B cell (primary cell): ENCODE measurements at regions not wholly inside any gene's neighbourhood (a gene's known extent, or its start where the extent isn't known, plus 50 kb on each side); places are given as distances from the start of the nearest gene placed in this dataset.

Experiments used
- ATAC-seq: fragments of 200-7000 bp; cut with Tn5 transposase; one replicate; pipeline ENCODE4 v1.10.0; 2021; ENCODE audit warnings: low read depth, mild to moderate bottlenecking, moderate number of reproducible peaks, moderate library complexity
- CTCF ChIA-PET: fragments of 350-600 bp; sonication (Branson Sonifier 250); formaldehyde crosslinking; loops from one replicate; lab custom pipeline; 2021; ENCODE audit warnings: antibody characterized with exemption, inconsistent platforms; lab: Charles Lee
- POLR2A ChIA-PET: fragments of 350-600 bp; sonication (Branson Sonifier 250); formaldehyde crosslinking; loops from one replicate; lab custom pipeline; 2021; ENCODE audit warnings: antibody characterized with exemption; lab: Charles Lee
- DNase-seq: peaks from one replicate; pipeline ENCODE4 v3.0.0; 2013
- H2AFZ ChIP-seq: 2 replicates; pipeline ENCODE4 v1.6.1; 2012; ENCODE audit warnings: mild to moderate bottlenecking, low read depth, low read length; ENCODE audit not compliant: insufficient read depth, poor library complexity, severe bottlenecking
- H3K27ac ChIP-seq, 2 donors: 1 replicate in 1 of 2; 2 replicates in 1 of 2; pipeline ENCODE4 v1.5.1; 2012 to 2013; ENCODE audit warnings: low read length in 2 of 2, mild to moderate bottlenecking in 2 of 2, moderate library complexity in 1 of 2
- H3K27me3 ChIP-seq, 4 experiments: fragments of 200-600 bp in 1 of 4; sonication (generic) in 1 of 4; replicated peaks in 1 of 4; 1 replicate in 2 of 4; 2 replicates in 2 of 4; pipeline versions ENCODE4 v1.6.1 to v1.7.0; 2013 to 2016; ENCODE audit warnings: low read length in 3 of 4, mild to moderate bottlenecking in 2 of 4, mixed read lengths in 1 of 4, moderate library complexity in 1 of 4; ENCODE audit not compliant: insufficient read depth in 4 of 4, control insufficient read depth in 3 of 4; ENCODE audit errors: control extremely low read depth in 1 of 4
- H3K36me3 ChIP-seq, 2 experiments: replicated peaks in 1 of 2; 1 replicate in 1 of 2; 2 replicates in 1 of 2; pipeline versions ENCODE4 v1.6.1 to v1.7.1; 2013; ENCODE audit warnings: low read length in 1 of 2; ENCODE audit not compliant: insufficient read depth in 2 of 2, control insufficient read depth in 1 of 2; ENCODE audit errors: control extremely low read depth in 1 of 2, extremely low read depth in 1 of 2
- H3K4me1 ChIP-seq, 2 donors: fragments of 200-600 bp in 1 of 2; sonication (generic) in 1 of 2; 1 replicate in 1 of 2; 2 replicates in 1 of 2; pipeline versions ENCODE4 v1.5.1 to v1.6.1; 2013 to 2017; ENCODE audit warnings: low read length in 2 of 2; ENCODE audit not compliant: control insufficient read depth in 2 of 2, insufficient read depth in 2 of 2
- H3K4me2 ChIP-seq: replicated peaks from 2 replicates; pipeline ENCODE3; 2012; ENCODE audit warnings: mild to moderate bottlenecking, low read depth, low read length; ENCODE audit not compliant: poor library complexity, severe bottlenecking
- H3K4me3 ChIP-seq, 5 experiments: fragments of 200-600 bp in 1 of 5; sonication (generic) in 1 of 5; 1 replicate in 3 of 5; 2 replicates in 2 of 5; pipeline versions ENCODE4 v1.5.1 to v1.7.0; 2011 to 2016; ENCODE audit warnings: low read length in 4 of 5, mild to moderate bottlenecking in 4 of 5, low read depth in 2 of 5, control low read depth in 1 of 5, moderate library complexity in 1 of 5; ENCODE audit not compliant: insufficient read depth in 1 of 5; ENCODE audit errors: control extremely low read depth in 1 of 5, extremely low read depth in 1 of 5
- H3K79me2 ChIP-seq: fragments of 200-600 bp; sonication (generic); one replicate; pipeline ENCODE4 v1.6.0; 2016; ENCODE audit warnings: low read length; ENCODE audit not compliant: control insufficient read depth, insufficient read depth
- H3K9ac ChIP-seq: fragments of 200-600 bp; sonication (generic); 2 replicates; pipeline ENCODE4 v1.6.1; 2017; ENCODE audit warnings: mild to moderate bottlenecking, low read length, moderate library complexity
- H3K9me3 ChIP-seq, 3 donors: one replicate each; pipeline versions ENCODE4 v1.6.1 to v1.7.1; 2013; ENCODE audit warnings: low read length in 2 of 3; ENCODE audit not compliant: control insufficient read depth in 2 of 3, insufficient read depth in 1 of 3; ENCODE audit errors: control extremely low read depth in 1 of 3
- H4K20me1 ChIP-seq: 2 replicates; pipeline ENCODE4 v1.6.0; 2012; ENCODE audit warnings: mild to moderate bottlenecking, low read length; ENCODE audit not compliant: insufficient read depth, control insufficient read depth, poor library complexity, severe bottlenecking
- H3K27ac Mint-ChIP-seq: one replicate; pipeline ENCODE4 v1.8.0; 2021; ENCODE audit warnings: mixed read lengths
- H3K27me3 Mint-ChIP-seq: one replicate; pipeline ENCODE4 v1.8.0; 2021; ENCODE audit warnings: mixed read lengths
- H3K4me1 Mint-ChIP-seq: one replicate; pipeline ENCODE4 v1.8.0; 2021; ENCODE audit warnings: mixed read lengths
- H3K4me3 Mint-ChIP-seq: one replicate; pipeline ENCODE4 v1.8.0; 2021; ENCODE audit warnings: mixed read lengths
- H3K9me3 Mint-ChIP-seq: one replicate; pipeline ENCODE4 v1.8.0; 2022; ENCODE audit warnings: mixed read lengths; ENCODE audit not compliant: insufficient read depth
- EZH2 ChIP-seq: IDR thresholded peaks from 2 replicates; pipeline ENCODE4 v1.6.1; 2012; ENCODE audit warnings: borderline replicate concordance, low read depth, mild to moderate bottlenecking, moderate library complexity, low read length; ENCODE audit not compliant: insufficient read depth, poor library complexity, severe bottlenecking
- WGBS: methylation state at CpG from one replicate; pipeline ENCODE4 v1.1.5; 2013; ENCODE audit warnings: missing lambda C conversion rate; ENCODE audit not compliant: insufficient coverage; 5-methylcytosine and 5-hydroxymethylcytosine counted together
- intact Hi-C: fragments of 100-400 bp; cut with micrococcal nuclease; formaldehyde crosslinking; loops from one replicate; pipeline ENCODE4 v1.10.0; 2022
- TF ChIP-seq, protein P1 (sequence below): fragments of 200-600 bp; IDR thresholded peaks from one replicate; pipeline ENCODE4 v1.8.0; 2022; ENCODE audit warnings: antibody characterized with exemption, mild to moderate bottlenecking

- Histone ChIP-seq H3K79me2 (no peaks in the 10 kb centered on the region), H3K36me3 (no peaks in the 10 kb centered on the region), H3K9me3 (no peaks in the 10 kb centered on the region), H3K9ac (no peak overlapping the region), H3K27ac (no peak overlapping the region), H3K27me3 (no peaks in the 10 kb centered on the region), H3K4me2 (no peak overlapping the region), H3K4me3 (no peak overlapping the region), H4K20me1 (no peaks in the 10 kb centered on the region), H3K4me1 (peaks cover 14 to 20% of the 10 kb centered on the region in 2 donors), H2AFZ (no peak overlapping the region)
- ChIA-PET CTCF (no interaction called here), POLR2A (interaction anchor here (0.6 kb wide), 1 partner anchor 17 kb away, joined by 10 read pairs; no protein-coding TSS in a partner anchor)
- no peaks in the 10 kb centered on the region for H3K27me3 Mint-ChIP-seq
- H3K4me1 Mint-ChIP-seq = peaks cover 35% of the 10 kb centered on the region
- H3K27ac Mint-ChIP-seq = no peak overlapping the region
- peaks cover 2% of the 10 kb centered on the region for H3K9me3 Mint-ChIP-seq
- TF ChIP-seq, protein P1, sequence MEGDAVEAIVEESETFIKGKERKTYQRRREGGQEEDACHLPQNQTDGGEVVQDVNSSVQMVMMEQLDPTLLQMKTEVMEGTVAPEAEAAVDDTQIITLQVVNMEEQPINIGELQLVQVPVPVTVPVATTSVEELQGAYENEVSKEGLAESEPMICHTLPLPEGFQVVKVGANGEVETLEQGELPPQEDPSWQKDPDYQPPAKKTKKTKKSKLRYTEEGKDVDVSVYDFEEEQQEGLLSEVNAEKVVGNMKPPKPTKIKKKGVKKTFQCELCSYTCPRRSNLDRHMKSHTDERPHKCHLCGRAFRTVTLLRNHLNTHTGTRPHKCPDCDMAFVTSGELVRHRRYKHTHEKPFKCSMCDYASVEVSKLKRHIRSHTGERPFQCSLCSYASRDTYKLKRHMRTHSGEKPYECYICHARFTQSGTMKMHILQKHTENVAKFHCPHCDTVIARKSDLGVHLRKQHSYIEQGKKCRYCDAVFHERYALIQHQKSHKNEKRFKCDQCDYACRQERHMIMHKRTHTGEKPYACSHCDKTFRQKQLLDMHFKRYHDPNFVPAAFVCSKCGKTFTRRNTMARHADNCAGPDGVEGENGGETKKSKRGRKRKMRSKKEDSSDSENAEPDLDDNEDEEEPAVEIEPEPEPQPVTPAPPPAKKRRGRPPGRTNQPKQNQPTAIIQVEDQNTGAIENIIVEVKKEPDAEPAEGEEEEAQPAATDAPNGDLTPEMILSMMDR = no peak
- TF ChIP-seq EZH2 = no peak
- DNase-seq = no peak
- no peak for ATAC-seq
- H3K4me3 Mint-ChIP-seq = no peak overlapping the region
- intact Hi-C loops = no loop called here
- WGBS = 100% methylated on average over 1 of the region's 2 CpGs
Measured at GRCh38 chr12:92418381-92418780, 272.7 kb upstream of the BTG1 start.

- intact Hi-C loops = no loop called here
- ATAC-seq = no peak
- Histone ChIP-seq H4K20me1 (no peaks in the 10 kb centered on the region), H3K27me3 (no peaks in the 10 kb centered on the region), H3K79me2 (no peaks in the 10 kb centered on the region), H3K4me3 (no peak overlapping the region), H3K9me3 (no peaks in the 10 kb centered on the region), H3K4me2 (no peak overlapping the region), H3K4me1 (peaks cover 14 to 20% of the 10 kb centered on the region in 2 donors), H2AFZ (no peak overlapping the region), H3K9ac (no peak overlapping the region), H3K27ac (no peak overlapping the region), H3K36me3 (no peaks in the 10 kb centered on the region)
- no peak overlapping the region for H3K4me3 Mint-ChIP-seq
- ChIA-PET CTCF (interaction anchor here (1.3 kb wide), 1 partner anchor 9 kb away, joined by 8 read pairs; no protein-coding TSS in a partner anchor), POLR2A (no interaction called here)
- peaks cover 36% of the 10 kb centered on the region for H3K4me1 Mint-ChIP-seq
- no CpG with 5 or more reads among the region's 2 CpGs for WGBS
- H3K27me3 Mint-ChIP-seq = no peaks in the 10 kb centered on the region
- H3K9me3 Mint-ChIP-seq = peaks cover 2% of the 10 kb centered on the region
- TF ChIP-seq, protein P1 = no peak
- TF ChIP-seq EZH2 = no peak
- no peak for DNase-seq
- H3K27ac Mint-ChIP-seq = no peak overlapping the region
Measured at GRCh38 chr12:92417373-92417772, 271.7 kb upstream of the BTG1 start.
